Hepatocyte (in vitro differentiated cells): ENCODE measurements at regions not wholly inside any gene's neighbourhood (a gene's known extent, or its start where the extent isn't known, plus 50 kb on each side); places are given as distances from the start of the nearest gene placed in this dataset.

Source experiments
- DNase-seq: peaks from one replicate; pipeline ENCODE4 v3.0.0-alpha.2; 2016; ENCODE audit warnings: low spot score
- H2AFZ ChIP-seq: fragments of 200-600 bp; sonication (generic); 2 replicates; pipeline ENCODE4 v1.6.0; 2016; ENCODE audit warnings: antibody characterized with exemption, mild to moderate bottlenecking
- H3K27ac ChIP-seq: fragments of 200-600 bp; sonication (generic); 2 replicates; pipeline ENCODE4 v1.5.1; 2016; ENCODE audit warnings: mild to moderate bottlenecking
- H3K27me3 ChIP-seq: fragments of 200-600 bp; sonication (generic); 2 replicates; pipeline ENCODE4 v1.6.1; 2016
- H3K36me3 ChIP-seq: fragments of 200-600 bp; sonication (generic); replicated peaks from 2 replicates; pipeline ENCODE4 v1.5.1; 2016; ENCODE audit warnings: low read depth; ENCODE audit not compliant: insufficient read depth
- H3K4me1 ChIP-seq: fragments of 200-600 bp; sonication (generic); 2 replicates; pipeline ENCODE4 v1.5.1; 2016; ENCODE audit warnings: mild to moderate bottlenecking, moderate library complexity; ENCODE audit not compliant: insufficient read depth
- H3K4me2 ChIP-seq: fragments of 200-600 bp; sonication (generic); 2 replicates; pipeline ENCODE4 v1.6.0; 2016
- H3K4me3 ChIP-seq: fragments of 200-600 bp; sonication (generic); 2 replicates; pipeline ENCODE4 v1.5.1; 2016; ENCODE audit warnings: mild to moderate bottlenecking
- H3K79me2 ChIP-seq: fragments of 200-600 bp; sonication (generic); 2 replicates; pipeline ENCODE4 v1.6.0; 2017; ENCODE audit warnings: mild to moderate bottlenecking
- H3K9me2 ChIP-seq: fragments of 200-600 bp; sonication (generic); replicated peaks from 2 replicates; pipeline ENCODE4 v1.6.0; 2017; ENCODE audit warnings: mild to moderate bottlenecking; ENCODE audit not compliant: insufficient read depth
- H3K9me3 ChIP-seq: fragments of 200-600 bp; sonication (generic); 2 replicates; pipeline ENCODE4 v1.5.1; 2016; ENCODE audit warnings: low read depth, mild to moderate bottlenecking
- H4K20me1 ChIP-seq: fragments of 200-600 bp; sonication (generic); 2 replicates; pipeline ENCODE4 v1.6.0; 2016; ENCODE audit warnings: mild to moderate bottlenecking; ENCODE audit not compliant: insufficient read depth, poor library complexity, severe bottlenecking
- CTCF ChIP-seq: fragments of 200-600 bp; sonication (generic); IDR thresholded peaks from 2 replicates; pipeline ENCODE4 v1.5.1; 2016; ENCODE audit warnings: antibody characterized with exemption, mild to moderate bottlenecking; ENCODE audit not compliant: poor library complexity
- EZH2 ChIP-seq: fragments of 200-600 bp; sonication (generic); IDR thresholded peaks from 2 replicates; pipeline ENCODE4 v1.6.1; 2016; ENCODE audit warnings: antibody characterized with exemption, mild to moderate bottlenecking, borderline replicate concordance
- EZH2phosphoT487 ChIP-seq: fragments of 200-600 bp; sonication (generic); IDR thresholded peaks from one replicate; pipeline ENCODE4 v1.6.1; 2018; ENCODE audit warnings: antibody characterized with exemption, mild to moderate bottlenecking, low read depth, moderate library complexity; ENCODE audit not compliant: unreplicated experiment, severe bottlenecking
- WGBS: methylation state at CpG from one replicate; pipeline ENCODE4 v1.1.6; 2016; ENCODE audit warnings: low lambda C conversion rate; ENCODE audit errors: missing lambda C conversion rate; 5-methylcytosine and 5-hydroxymethylcytosine counted together

- H3K9me2 ChIP-seq = no peaks in the 10 kb centered on the region
- WGBS = 54% methylated on average over 11 of the region's 11 CpGs
- H3K36me3 ChIP-seq = no peaks in the 10 kb centered on the region
- no peaks in the 10 kb centered on the region for H3K27me3 ChIP-seq
- no peak for DNase-seq
- TF ChIP-seq CTCF (no peak), EZH2phosphoT487 (no peak), EZH2 (no peak)
- no peak overlapping the region for H2AFZ ChIP-seq
- H3K27ac ChIP-seq = no peak overlapping the region
- H3K9me3 ChIP-seq = no peaks in the 10 kb centered on the region
- H3K4me3 ChIP-seq = no peak overlapping the region
- H3K79me2 ChIP-seq = no peaks in the 10 kb centered on the region
- peaks cover 2% of the 10 kb centered on the region for H3K4me1 ChIP-seq
- no peak overlapping the region for H3K4me2 ChIP-seq
- no peaks in the 10 kb centered on the region for H4K20me1 ChIP-seq
These were observed 191.2 kb downstream of the IDS start for GRCh38 chrX:149313871-149314371.

- Histone ChIP-seq H3K4me3 (no peak overlapping the region), H3K79me2 (no peaks in the 10 kb centered on the region), H3K4me1 (peaks cover 2% of the 10 kb centered on the region), H3K36me3 (no peaks in the 10 kb centered on the region), H3K27me3 (no peaks in the 10 kb centered on the region), H4K20me1 (no peaks in the 10 kb centered on the region), H3K9me3 (no peaks in the 10 kb centered on the region), H3K27ac (no peak overlapping the region), H2AFZ (no peak overlapping the region), H3K9me2 (no peaks in the 10 kb centered on the region), H3K4me2 (no peak overlapping the region)
- TF ChIP-seq EZH2phosphoT487 (no peak), EZH2 (no peak), CTCF (no peak)
- no peak for DNase-seq
These were observed 192.1 kb downstream of the IDS start for GRCh38 chrX:149312988-149313387.

- H3K27me3 ChIP-seq = no peaks in the 10 kb centered on the region
- no peak overlapping the region for H3K27ac ChIP-seq
- TF ChIP-seq EZH2phosphoT487 = no peak
- no peak for TF ChIP-seq EZH2
- TF ChIP-seq CTCF = no peak
- H3K4me1 ChIP-seq = peaks cover 2% of the 10 kb centered on the region
- H3K9me3 ChIP-seq = no peaks in the 10 kb centered on the region
- 63% methylated on average over 3 of the region's 3 CpGs for WGBS
- H3K4me2 ChIP-seq = no peak overlapping the region
- no peaks in the 10 kb centered on the region for H4K20me1 ChIP-seq
- no peaks in the 10 kb centered on the region for H3K36me3 ChIP-seq
- no peak overlapping the region for H2AFZ ChIP-seq
- H3K79me2 ChIP-seq = no peaks in the 10 kb centered on the region
- no peaks in the 10 kb centered on the region for H3K9me2 ChIP-seq
- no peak overlapping the region for H3K4me3 ChIP-seq
- no peak for DNase-seq
These were observed 193.0 kb downstream of the IDS start for GRCh38 chrX:149312097-149312496.

GRCh38 chrX:149302705-149303104, 202.4 kb downstream of the IDS start:
- Histone ChIP-seq H3K27me3 (no peaks in the 10 kb centered on the region), H3K4me2 (no peak overlapping the region), H3K9me3 (no peaks in the 10 kb centered on the region), H3K79me2 (no peaks in the 10 kb centered on the region), H3K27ac (no peak overlapping the region), H4K20me1 (no peaks in the 10 kb centered on the region), H3K9me2 (no peaks in the 10 kb centered on the region), H3K4me3 (no peak overlapping the region), H2AFZ (no peak overlapping the region), H3K4me1 (no peaks in the 10 kb centered on the region), H3K36me3 (no peaks in the 10 kb centered on the region)
- 86% methylated on average over 2 of the region's 2 CpGs for WGBS
- no peak for DNase-seq
- TF ChIP-seq EZH2phosphoT487 (no peak), EZH2 (no peak), CTCF (no peak)
